Inflammatory macrophage treated with lipopolysaccharide for 4 hours (primary cell): ENCODE measurements at regions not wholly inside any gene's neighbourhood (a gene's known extent, or its start where the extent isn't known, plus 50 kb on each side); places are given as distances from the start of the nearest gene placed in this dataset.

ENCODE experiments used
- DNase-seq: peaks from one replicate; pipeline ENCODE4 v3.0.0-alpha.2; 2020

DNA sequence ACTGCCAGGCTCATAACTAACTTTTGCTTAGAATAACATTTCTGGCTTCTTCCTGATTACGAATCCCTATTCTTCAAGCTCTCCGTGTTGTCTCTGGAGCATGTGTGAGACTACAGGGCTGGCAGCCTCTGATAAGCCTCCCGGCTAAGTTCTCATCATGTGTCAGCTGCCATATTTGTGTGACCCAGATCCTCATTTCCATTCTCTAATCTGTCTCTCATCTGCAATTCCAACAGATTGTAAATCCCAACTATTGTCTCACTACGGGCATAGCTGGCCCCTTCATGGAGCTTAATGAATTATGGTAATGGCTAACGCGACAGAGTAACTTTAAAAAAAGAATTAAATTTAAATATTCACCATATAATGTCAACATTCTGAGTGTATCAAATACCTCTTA is 165.4 kb downstream of the CMPK2 start:
- no peak for DNase-seq

DNA sequence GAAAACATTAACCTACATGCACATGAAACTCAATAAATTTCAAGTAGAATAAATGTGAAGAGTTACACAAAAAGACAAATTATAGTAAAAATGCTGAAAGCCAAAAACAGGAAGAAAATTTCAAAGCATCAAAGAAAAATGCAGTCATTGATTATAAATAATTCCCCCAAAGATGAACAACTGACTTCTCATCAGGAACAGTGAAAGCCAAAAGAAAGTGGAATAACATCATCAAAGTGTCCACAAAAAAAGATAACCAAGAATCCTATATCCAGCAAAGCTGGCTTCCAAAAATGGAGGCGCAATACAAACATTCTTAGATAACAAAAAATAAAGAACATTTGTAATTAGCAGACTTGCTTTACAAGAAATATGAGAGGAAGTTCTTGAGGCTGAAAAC is 161.6 kb downstream of the CMPK2 start:
- DNase-seq = no peak

DNA sequence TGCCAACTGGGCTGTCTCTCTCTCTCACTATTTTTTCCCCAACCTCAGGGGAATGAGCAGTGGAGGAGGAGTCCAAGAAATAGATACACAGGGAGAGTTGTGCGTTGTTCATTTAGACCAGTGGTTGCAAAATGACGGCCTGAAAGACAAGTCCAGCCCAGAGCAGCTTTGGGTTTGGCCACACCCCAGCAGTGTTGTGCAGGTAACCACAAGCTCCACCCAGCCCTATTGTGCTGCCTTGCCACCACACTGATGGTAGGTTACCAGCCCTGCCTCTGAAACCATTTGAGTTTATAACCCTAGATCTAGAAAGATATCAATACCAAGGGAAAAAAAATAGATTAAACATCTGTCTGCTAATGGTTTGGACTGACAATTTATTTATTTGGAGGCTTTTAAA is 144.3 kb downstream of the CMPK2 start:
- DNase-seq = no peak

DNA sequence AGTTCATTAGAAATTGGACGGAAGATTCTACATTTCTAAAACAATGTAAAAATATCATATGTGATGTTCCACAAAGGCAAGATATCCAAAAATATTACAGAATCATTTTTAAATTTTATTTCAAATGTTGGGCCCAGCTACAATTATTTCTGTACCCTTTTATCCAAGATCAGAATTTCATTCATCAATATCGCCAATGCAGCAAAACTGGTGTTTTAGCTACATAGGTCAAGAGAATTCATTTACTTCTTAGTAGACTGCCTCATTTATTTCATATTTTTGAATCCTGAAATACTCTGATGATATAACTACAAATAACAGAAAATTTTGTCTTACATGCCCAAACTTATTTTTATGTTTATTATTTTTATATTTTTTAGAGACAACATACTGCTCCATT is 143.1 kb downstream of the CMPK2 start:
- no peak for DNase-seq

DNA sequence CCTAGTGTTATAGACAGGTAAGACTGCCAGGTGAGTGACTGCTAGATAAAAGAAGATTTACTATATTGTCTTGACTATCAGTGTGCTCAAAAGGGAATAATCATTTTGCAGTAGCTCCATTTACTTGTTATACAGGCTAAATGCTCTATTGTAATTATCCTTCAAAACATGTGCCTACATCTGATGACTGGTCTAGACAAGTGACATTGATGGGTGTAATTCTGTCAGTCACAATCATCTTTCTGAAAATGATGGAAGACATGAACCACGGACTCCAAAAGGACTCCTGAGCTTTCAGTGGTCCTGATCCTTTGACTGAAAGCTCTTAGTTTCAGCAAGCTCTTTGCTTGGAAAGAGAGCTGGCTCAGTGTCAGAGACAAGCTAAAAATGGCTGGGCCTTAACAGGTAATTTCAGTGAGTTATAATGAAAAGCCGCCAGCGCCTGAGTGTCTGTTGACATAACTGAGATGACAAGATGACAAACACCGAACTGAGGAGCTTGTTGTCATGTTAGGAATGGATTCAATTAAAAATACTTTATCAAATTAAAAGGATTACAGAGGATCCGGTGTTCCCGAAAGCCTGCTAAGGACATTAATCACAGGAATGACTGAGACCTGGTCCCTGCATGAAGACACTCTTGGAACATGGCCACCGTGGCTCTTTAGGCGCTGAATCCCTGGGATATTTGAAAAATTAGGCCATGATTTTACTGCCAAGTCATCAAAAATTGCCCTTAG is 141.7 kb downstream of the CMPK2 start:
- DNase-seq = no peak

DNA sequence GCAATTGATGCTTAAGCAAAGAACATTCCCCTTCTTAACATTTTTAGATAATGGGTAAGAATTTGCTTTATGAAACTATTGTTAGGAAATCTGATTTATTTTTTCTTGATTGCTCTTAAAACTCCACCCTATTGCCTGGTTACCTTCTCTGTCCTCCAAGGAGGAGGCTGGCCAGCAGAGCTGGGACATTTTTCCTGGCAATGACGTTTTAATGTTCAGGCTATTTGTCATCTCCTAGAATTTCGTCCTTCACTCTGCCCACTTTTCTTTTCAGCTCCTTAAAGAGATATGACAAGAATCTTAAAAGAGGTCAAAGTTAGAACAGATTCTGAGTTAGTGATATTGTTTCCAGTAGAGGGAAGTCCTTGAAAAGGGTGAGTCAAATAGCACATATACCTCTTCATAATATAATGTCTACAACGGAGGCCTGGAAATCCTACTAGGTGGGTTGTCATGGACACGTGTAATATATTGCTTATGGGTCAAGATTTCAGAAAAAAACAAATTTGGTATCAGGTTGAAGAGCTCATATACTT is 141.0 kb downstream of the CMPK2 start:
- DNase-seq = no peak

DNA sequence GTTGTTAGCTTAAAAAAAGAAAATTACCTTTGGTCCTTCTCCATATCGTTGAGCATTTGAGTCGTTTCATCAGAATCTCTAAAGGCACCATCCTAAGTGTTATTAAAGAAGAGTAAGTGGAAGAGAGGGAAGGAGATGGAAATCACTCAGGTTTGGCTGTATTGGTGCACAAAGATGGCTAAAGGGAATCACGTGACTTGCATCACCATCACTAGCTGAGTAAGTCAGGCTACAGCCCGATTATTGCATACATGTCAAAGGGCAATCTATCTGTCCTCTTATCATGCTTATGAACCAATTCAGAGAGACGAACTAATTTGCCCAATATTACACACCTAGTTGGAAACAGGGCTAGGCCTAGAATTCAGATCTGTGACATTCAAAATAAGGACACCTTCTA is 137.6 kb downstream of the CMPK2 start:
- DNase-seq = no peak

DNA sequence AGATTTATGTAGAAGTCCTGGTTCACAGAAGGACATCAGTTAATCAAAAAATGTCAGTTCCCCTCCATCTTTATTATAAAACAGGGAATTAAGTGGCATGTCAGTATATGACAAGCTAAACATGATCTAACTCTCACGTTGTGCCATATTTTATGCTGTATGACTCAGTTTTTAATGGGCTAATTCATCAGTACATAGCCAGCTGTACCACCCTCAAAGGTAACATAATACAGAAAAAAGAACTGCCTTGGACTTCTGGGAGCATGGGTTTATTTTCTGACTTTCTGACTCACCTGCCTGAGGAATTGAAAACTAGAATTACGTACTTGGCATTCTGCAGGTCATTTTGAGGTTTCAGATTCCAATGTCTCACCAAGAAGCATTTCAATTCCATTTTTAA is 135.7 kb downstream of the CMPK2 start:
- DNase-seq = no peak

DNA sequence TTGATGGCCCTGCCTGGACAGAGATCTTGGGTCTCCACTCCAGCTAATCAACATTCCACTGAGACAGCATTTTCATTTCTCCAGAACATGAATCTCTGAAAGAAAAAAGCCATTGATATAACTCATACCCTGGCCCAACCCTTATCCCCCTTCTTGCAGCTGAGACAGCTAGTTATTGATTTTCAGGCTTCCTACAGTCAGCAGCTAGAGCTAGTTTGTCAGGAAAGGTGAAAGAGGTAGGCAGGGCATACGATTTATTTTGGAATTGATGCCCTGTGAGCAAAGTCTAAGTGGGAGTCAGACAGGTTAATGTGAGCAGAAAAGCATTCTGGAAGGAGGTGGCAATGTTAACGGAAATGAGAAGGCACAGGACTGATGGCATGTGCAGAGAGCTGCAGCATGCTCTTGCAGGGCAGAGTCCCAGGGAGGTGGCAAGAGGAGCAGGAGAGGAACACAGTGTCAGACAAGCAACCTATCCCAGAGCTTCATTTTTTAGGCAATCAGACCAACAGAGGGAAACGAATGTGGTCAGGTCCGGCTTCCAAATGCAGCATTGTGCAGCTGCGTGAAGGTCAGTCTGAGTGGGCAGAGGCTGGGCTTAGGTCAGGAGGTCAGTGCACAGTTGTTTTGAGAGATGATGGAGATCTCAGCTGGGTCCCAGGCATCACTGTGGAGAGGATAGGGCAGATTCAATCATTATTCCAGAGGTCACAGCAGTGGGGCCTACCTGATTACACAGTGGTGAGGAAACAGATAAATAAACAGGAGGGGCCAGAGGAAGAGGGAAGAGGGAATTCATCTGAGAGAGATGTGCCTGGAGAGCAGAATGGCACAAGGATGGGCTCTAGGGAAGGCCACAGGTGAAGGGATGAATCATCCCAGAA is 134.8 kb downstream of the CMPK2 start:
- no peak for DNase-seq

DNA sequence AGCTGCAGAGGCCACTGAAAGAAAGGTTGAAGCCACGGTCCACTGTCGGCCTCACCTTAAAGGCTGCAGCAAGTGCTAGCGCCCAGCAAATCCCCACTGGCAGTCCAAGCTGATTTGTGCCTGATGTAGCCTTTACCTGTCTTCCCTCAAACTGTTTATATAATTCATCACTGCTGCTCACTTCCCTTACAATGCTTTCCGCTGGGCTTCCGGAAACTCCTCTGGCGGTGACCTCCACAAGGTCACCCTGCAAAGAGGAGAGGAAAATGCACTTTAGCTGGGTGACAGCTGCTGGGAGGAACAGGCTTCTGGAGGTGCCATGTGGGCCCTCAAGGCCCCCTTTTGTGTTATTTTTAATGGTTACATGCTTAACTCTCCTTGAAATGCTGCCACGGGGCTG is 126.2 kb downstream of the CMPK2 start:
- DNase-seq = no peak

DNA sequence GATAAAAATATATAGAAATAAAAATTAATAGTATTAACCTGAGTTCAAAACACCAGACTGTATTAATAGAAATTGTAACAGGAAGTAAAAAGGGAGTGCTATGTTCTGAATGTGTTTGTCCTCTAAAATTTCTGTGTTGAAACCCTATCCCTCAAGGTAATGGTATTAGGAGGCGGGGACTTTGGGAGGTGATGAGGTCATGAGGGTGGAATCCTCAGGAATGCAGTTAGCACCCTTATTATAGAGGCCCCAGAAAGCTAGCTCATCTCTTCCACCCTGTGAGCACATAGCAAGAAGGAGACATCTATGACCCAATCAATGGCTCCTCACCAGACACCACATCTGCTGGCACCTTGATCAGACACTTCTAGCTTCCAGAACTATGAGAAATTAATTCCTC is 124.5 kb downstream of the CMPK2 start:
- no peak for DNase-seq

DNA sequence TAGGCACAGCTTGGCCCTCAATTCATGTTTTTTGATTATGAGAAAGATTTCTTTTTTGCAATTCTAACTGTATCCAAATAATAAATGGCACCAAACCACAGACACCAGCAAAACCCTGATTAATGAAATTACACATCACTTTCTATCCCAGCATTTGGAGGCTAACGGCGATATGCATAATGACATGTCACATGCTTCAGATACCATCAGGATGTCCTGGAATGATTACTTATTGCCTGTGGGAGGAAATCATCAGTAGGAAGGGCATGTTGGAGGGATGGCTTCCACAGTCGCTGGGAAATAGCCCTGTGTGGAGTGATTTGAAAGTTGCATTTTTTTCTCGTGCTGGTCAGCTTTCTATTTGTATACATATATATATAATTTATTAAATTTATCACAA is 121.7 kb downstream of the CMPK2 start:
- DNase-seq = no peak

DNA sequence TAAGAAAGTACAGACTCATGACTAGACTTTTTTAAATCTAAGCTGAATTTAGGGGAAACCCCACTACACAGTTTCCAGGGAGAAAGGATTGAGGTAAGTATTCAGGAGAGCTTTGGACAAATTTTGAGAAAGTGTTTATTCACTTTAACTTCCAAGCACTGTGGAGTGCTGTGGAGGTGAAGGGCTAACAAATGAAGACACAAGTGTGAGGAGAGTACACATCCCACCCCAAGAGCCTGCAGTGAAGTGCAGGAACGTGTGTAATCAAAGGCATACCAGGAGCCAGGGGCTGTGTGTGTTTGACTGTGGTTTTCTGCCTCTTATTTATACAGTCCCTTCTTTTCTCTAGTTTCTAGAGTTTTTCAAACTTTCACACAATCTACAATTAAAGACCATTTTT is 118.3 kb downstream of the CMPK2 start:
- DNase-seq = no peak

DNA sequence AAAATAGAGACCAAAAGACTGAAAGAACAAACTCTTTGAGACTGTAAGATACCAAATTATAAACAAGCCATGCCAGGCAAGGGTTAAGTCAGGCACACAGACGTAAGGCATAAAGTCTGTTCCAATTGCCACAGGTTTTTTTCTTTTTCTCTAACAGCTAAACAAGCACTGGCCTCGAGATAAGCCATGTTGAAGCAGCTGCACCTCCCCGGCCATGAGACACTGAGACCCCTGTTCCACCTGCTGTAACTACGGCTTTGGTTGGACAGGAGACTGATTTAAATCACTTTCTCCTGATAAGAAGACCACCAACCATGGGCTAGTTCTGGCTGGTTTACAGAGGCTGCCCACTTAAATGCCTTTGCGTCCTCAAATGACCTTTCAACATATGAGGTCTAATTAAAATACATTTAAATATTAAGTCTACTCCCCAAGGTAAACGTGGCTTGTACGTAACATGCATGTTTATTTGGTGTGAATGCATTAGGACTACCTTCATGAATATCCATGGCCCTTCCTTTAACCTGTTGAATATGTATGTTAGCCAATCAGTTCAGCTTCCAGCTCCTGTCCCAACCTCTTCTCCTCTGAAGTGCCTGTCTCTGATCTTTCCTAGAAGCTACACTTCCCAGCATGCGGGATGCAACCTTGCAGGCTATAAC is 117.2 kb downstream of the CMPK2 start:
- DNase-seq = no peak

DNA sequence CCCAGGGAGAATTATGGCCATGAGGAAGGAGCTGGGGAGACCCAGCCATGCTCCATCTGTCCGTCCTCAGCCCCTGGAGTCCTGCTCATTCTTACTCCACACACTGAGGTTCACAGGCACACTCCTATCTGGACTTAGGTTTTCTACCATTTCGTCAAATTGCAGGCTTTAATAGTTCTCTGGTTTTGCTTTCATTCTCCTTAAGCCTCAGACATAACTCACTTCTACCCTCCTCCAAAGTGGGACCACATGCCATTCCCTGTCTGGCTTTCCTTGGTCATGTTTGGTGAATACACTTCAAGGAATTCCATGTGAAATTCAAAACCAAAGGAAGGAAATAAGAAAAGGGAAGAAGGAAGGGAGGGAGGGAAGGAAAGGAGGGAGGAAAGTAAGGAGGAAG is 115.7 kb downstream of the CMPK2 start:
- DNase-seq = no peak

DNA sequence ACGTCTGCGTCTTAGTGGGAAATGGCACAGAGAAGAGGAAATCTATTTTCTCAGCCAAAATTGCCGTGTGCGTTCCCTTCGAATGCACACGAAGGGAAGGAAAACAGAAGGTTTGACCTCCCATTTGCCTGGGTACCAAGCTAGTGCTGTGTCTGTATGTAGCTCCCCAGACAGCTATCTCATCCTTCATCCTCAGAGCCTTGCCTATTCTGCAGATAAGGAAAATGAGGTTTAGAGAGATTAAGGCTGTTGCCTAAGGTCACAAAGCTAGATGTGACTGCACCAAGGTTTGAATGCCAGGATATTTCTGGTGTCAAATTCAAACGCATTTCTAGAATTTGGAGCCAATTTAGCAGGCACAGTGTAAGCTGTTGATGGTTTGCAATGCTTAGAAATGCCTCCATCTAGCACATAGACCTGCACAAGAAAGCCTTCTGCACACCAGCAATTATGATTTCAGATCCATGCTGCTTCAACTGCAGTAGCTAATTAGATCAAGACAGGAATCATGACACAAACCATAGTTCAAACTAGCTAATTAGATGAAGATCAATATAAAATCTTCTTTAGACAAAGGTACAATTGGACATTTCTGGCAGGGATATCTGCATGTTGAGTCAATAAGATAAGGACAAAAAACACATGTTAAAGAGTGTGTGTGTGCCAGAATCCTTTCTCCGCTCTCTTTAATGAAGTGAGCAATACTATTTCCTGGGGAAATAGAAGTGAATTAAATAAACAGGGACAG is 115.1 kb downstream of the CMPK2 start:
- DNase-seq = no peak

DNA sequence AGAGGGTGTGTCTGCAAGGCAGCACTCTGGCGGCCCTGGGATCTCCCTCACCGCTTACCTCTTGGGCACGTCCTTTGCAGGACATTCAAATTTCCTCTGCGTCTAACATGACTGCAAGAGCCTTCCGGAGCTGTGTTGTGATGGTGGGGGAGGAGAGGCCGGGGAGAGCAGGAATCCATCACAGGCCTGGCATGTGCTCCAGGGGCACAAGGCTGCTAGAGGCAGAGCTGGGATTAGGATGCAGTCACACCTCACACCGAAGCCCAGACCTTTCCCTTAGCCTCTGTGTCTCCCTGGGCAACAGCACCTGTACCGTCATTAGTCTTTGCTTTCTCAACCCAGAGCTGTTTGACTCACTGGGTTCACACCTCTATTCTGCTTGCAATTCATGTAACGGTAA is 111.3 kb downstream of the CMPK2 start:
- DNase-seq = no peak

DNA sequence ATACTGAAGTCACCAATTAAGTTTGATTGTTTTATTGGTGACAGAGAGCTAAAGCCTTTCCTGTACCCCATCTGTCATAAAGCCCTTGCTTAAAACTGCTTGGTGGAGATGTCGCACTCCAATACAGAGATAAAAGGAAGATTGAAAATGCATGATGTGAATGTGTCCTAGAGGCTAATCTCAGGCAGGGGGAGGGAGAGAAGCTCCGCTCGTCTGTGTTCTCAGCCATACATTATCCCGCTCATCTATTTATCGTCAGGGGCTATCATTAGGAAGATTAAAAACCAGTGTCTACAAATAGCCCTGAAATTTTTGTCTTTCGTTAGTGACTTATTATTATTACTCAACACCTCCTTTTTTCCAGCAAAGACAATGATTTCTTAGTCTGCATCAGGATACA is 110.3 kb downstream of the CMPK2 start:
- DNase-seq = no peak

DNA sequence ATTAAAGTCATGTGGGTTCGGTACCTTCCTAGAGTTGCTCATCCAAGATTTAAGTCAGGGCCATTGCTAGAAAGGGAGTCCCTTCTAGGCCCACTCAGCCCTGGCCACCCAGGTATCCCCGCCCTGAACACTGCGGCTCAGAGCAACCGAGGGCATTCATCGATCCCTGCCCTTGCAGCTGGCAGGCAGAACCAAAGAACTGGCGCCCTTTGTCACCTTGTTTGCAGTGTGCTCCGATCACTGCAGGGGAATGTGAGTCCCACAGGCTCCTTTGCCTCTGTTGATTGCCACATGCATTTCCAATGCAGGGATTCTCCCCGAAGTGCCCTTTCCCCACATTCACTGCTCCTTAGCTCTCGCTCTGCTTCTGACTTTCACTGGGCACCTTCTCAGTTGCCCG is 108.5 kb downstream of the CMPK2 start:
- DNase-seq = no peak

DNA sequence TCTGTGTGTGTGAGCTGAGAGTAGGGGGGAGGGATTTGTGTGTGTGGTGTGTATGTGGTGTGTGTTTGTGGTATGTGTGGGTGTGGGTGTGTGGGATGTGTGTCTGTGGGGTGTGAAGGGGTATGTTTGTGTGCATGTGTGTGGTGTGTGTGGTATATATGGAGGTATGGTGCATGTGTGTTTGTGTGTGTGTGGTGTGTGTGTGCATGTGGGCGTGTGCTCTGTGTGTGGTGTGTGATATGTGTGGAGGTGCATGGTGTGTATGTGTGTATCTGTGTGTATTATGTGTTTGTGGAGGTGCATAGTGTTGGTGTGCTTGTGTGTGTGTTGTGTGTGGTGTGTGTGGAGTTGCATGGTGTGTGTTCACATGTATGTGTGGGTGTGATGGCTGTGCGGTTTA is 106.0 kb downstream of the CMPK2 start:
- DNase-seq = no peak

DNA sequence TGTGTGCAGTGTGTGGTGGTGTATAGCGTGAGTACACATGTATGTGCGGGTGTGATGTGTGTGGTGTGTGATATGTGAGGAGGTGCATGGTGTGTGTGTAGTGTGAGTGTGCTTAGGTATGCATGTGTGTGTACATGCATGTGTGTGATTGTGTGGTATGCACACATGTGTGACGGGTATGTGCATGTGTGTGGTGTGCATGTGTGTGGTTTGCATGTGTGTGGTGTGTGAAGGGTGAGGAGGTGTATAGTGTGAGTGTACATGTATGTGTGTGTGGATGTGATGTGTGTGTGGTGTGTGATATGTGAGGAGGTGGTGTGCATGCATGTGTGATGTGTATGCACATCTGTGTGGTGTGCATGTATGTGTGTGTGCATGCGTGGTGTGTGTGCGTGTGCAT is 105.6 kb downstream of the CMPK2 start:
- no peak for DNase-seq

DNA sequence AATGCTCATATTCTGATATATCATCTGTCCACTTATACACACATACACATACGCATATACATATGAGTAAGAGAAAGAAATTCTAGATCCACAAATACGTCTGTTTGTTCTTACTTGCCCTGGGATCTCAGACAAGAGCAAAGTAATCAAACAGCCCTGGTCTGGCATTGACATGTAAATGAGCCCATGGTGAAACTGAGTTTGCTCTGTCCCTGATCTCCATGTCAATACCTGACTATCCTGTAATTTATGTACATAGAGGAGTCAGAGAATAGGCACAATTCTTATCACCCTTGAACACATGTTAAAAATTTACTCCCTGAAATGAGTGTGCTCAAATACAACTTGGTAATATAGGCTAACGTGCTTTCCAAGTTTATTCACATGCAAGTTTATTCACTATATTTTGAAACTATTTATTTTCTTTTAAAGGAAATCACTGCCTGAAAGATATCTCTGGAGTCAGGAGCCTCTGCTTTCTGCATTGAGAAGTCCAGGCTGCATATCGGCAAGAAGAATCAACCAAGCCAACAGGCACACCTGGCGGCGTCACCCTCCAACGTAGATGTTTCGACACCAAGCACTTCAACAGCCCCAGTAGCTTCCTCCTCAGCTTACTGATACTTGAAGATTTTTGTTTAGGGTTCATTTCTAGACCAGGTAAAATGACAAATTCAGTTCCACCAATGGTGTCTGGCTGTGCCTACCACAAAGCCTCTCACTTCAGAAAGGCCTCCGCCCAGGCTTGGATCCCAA is 100.6 kb downstream of the CMPK2 start:
- no peak for DNase-seq
